K562 (cell line): ENCODE measurements at regions not wholly inside any gene's neighbourhood (a gene's known extent, or its start where the extent isn't known, plus 50 kb on each side); places are given as distances from the start of the nearest gene placed in this dataset.

Source experiments
- ATAC-seq: fragments of 200-7000 bp; cut with Tn5 transposase; 3 replicates; pipeline ENCODE4 v1.9.1; 2020; ENCODE audit warnings: moderate library complexity
- BruUV-seq: library from RNA; stranded (reverse); fragments of 400-500 nt; replicated peaks from 2 replicates; lab custom pipeline; 2021; lab: Mats Ljungman, UMichigan
- CTCF ChIA-PET: fragments of 300-600 bp; formaldehyde crosslinking; extraction: SDS; loops from one replicate; lab custom pipeline; 2021; ENCODE audit warnings: low intra/inter-chr PET ratio; lab: Yijun Ruan, JAX
- POLR2A ChIA-PET: fragments of 300-600, 350-650 bp; sonication (Branson Sonifier 250); formaldehyde crosslinking; extraction: SDS; loops from one replicate; lab custom pipeline; 2021; ENCODE audit warnings: antibody characterized with exemption, inconsistent platforms; lab: Yijun Ruan, JAX
- DNase-seq, 4 experiments: peaks; one replicate each; pipeline versions ENCODE4 v3.0.0 to v3.0.0-alpha.2; 2011 to 2018; ENCODE audit warnings: low spot score in 3 of 4, mixed read lengths in 3 of 4; ENCODE audit errors: extremely low read depth in 1 of 4
- FAIRE-seq: peaks from 2 replicates; lab custom pipeline; 2011; peaks lifted over from hg19 to GRCh38; lab: Jason Lieb, UNC
- H2AFZ ChIP-seq: 2 replicates; pipeline ENCODE4 v1.6.0; 2011; ENCODE audit warnings: low read depth, low read length, control low read depth, inconsistent platforms
- H3K27ac ChIP-seq: fragments of 200-600 bp; 3 replicates; pipeline ENCODE4 v1.8.0; 2011; ENCODE audit warnings: low read depth, mild to moderate bottlenecking, control low read depth, inconsistent platforms, low read length, moderate library complexity, mixed read lengths; ENCODE audit errors: extremely low read depth
- H3K27me3 ChIP-seq, 2 experiments: fragments of 300-600 bp in 1 of 2; 2 replicates in 1 of 2; 3 replicates in 1 of 2; pipeline versions ENCODE4 v1.6.0 to v1.8.0; 2011; ENCODE audit warnings: inconsistent platforms in 2 of 2, low read length in 2 of 2, mild to moderate bottlenecking in 1 of 2, mixed read lengths in 1 of 2, moderate library complexity in 1 of 2; ENCODE audit not compliant: control insufficient read depth in 2 of 2, insufficient read depth in 2 of 2
- H3K36me3 ChIP-seq: fragments of 300-600 bp; 3 replicates; pipeline ENCODE4 v1.8.0; 2011; ENCODE audit warnings: mild to moderate bottlenecking, low read length, inconsistent platforms; ENCODE audit not compliant: control insufficient read depth, insufficient read depth
- H3K4me1 ChIP-seq, 2 experiments: fragments of 200-600 bp in 1 of 2; replicated peaks in 1 of 2; 2 replicates in 1 of 2; 3 replicates in 1 of 2; pipeline versions ENCODE4 v1.5.1 to v1.8.0; 2011; ENCODE audit warnings: inconsistent platforms in 2 of 2, low read length in 2 of 2, mild to moderate bottlenecking in 1 of 2, mixed read lengths in 1 of 2, moderate library complexity in 1 of 2; ENCODE audit not compliant: control insufficient read depth in 2 of 2, insufficient read depth in 2 of 2
- H3K4me2 ChIP-seq: 2 replicates; pipeline ENCODE4 v1.6.1; 2011; ENCODE audit warnings: low read length, control low read depth, inconsistent platforms, mixed read lengths; ENCODE audit not compliant: insufficient read depth
- H3K4me3 ChIP-seq: fragments of 200-600 bp; sonication (generic), shearing (Covaris generic); 2 replicates; pipeline ENCODE4 v1.5.1; 2016; ENCODE audit warnings: control low read depth, inconsistent platforms
- H3K79me2 ChIP-seq: fragments of 200-600 bp; 3 replicates; pipeline ENCODE4 v1.8.0; 2011; ENCODE audit warnings: low read length, inconsistent platforms; ENCODE audit not compliant: control insufficient read depth, insufficient read depth
- H3K9ac ChIP-seq, 2 experiments: 2 replicates each; pipeline versions ENCODE4 v1.6.0 to v1.6.1; 2011; ENCODE audit warnings: low read depth in 2 of 2, low read length in 2 of 2, control low read depth in 1 of 2, inconsistent platforms in 1 of 2, mild to moderate bottlenecking in 1 of 2, mixed read lengths in 1 of 2; ENCODE audit not compliant: insufficient read depth in 1 of 2
- H3K9me1 ChIP-seq: one replicate; pipeline ENCODE4 v1.6.0; 2011; ENCODE audit warnings: inconsistent platforms, mild to moderate bottlenecking, low read length, moderate library complexity; ENCODE audit not compliant: control insufficient read depth, insufficient read depth
- H3K9me3 ChIP-seq: replicated peaks from 2 replicates; pipeline ENCODE4 v1.5.1; 2011; ENCODE audit warnings: low read depth, low read length, inconsistent platforms; ENCODE audit not compliant: control insufficient read depth, insufficient read depth
- H4K20me1 ChIP-seq: replicated peaks from 2 replicates; pipeline ENCODE4 v1.6.1; 2011; ENCODE audit warnings: low read length, inconsistent platforms, mixed read lengths; ENCODE audit not compliant: control insufficient read depth, insufficient read depth
- ATF1 ChIP-seq, 2 experiments: fragments of 450-650 bp in 1 of 2; IDR thresholded peaks; 2 replicates each; pipeline ENCODE4 v1.6.1; 2016; ENCODE audit warnings: missing compliant biosample characterization in 1 of 2, missing genetic modification characterization in 1 of 2
- COPS2 ChIP-seq: fragments of 450-650 bp; conservative IDR thresholded peaks from 2 replicates; pipeline ENCODE4 v1.6.1; 2016; ENCODE audit warnings: mild to moderate bottlenecking, moderate library complexity
- ESRRA ChIP-seq: fragments of 450-650 bp; IDR thresholded peaks from 2 replicates; pipeline ENCODE4 v1.6.1; 2014; ENCODE audit warnings: low read depth, mild to moderate bottlenecking, moderate library complexity, borderline replicate concordance
- ESRRB ChIP-seq: fragments of 250-450 bp; sonication (Bioruptor Pico); IDR thresholded peaks from 2 replicates; pipeline ENCODE4 v1.5.0; 2020; ENCODE audit warnings: mild to moderate bottlenecking, moderate library complexity, borderline replicate concordance
- HIVEP1 ChIP-seq: fragments of 250-450 bp; sonication (Bioruptor Pico); IDR thresholded peaks from 2 replicates; pipeline ENCODE4 v1.4.0; 2020; ENCODE audit warnings: mild to moderate bottlenecking
- HNRNPL ChIP-seq: fragments of 200-400 bp; formaldehyde crosslinking; IDR thresholded peaks from 2 replicates; pipeline ENCODE4 v1.6.1; 2017; ENCODE audit warnings: low read depth, mild to moderate bottlenecking, low read length
- MAZ ChIP-seq, 2 experiments: fragments of 450-650 bp in 1 of 2; sonication (generic) in 1 of 2; formaldehyde crosslinking; IDR thresholded peaks in 1 of 2; conservative IDR thresholded peaks in 1 of 2; 2 replicates each; pipeline versions ENCODE4 v1.4.0 to v1.5.0; 2020; ENCODE audit warnings: mild to moderate bottlenecking in 1 of 2, missing genetic modification reagents in 1 of 2
- PPARD ChIP-seq: fragments of 250-450 bp; sonication (Bioruptor Pico); IDR thresholded peaks from 2 replicates; pipeline ENCODE4 v1.8.0; 2022; ENCODE audit warnings: inconsistent platforms, mild to moderate bottlenecking, moderate library complexity
- SMARCA5 ChIP-seq: fragments of 450-650 bp; IDR thresholded peaks from 2 replicates; pipeline ENCODE4 v1.6.1; 2016
- SRSF9 ChIP-seq: fragments of 200-400 bp; formaldehyde crosslinking; IDR thresholded peaks from 2 replicates; pipeline ENCODE4 v1.6.1; 2017; ENCODE audit warnings: low read depth, low read length, borderline replicate concordance
- TAF15 ChIP-seq: fragments of 200-400 bp; formaldehyde crosslinking; IDR thresholded peaks from 2 replicates; pipeline ENCODE4 v1.6.1; 2017; ENCODE audit warnings: mild to moderate bottlenecking, low read depth, low read length, moderate library complexity
- ZKSCAN8 ChIP-seq: fragments of 200-800 bp; sonication (Bioruptor generic); IDR thresholded peaks from 2 replicates; pipeline ENCODE4 v1.6.1; 2016; ENCODE audit warnings: missing genetic modification characterization, missing compliant biosample characterization
- ZNF23 ChIP-seq: fragments of 250-450 bp; sonication (Bioruptor Pico); IDR thresholded peaks from 2 replicates; pipeline ENCODE4 v1.4.0; 2020; ENCODE audit warnings: mild to moderate bottlenecking
- ZNF316 ChIP-seq: fragments of 450-650 bp; IDR thresholded peaks from 2 replicates; pipeline ENCODE4 v1.6.1; 2016
- ZNF584 ChIP-seq: fragments of 200-800 bp; sonication (Bioruptor generic); IDR thresholded peaks from 2 replicates; pipeline ENCODE4 v1.6.1; 2016; ENCODE audit warnings: low read depth, mild to moderate bottlenecking, missing genetic modification characterization, missing compliant biosample characterization
- in situ Hi-C: fragments of 300-500 bp; cut with MboI; formaldehyde crosslinking; loops from 4 replicates; pipeline ENCODE4 v1.15.0; 2018; ENCODE audit warnings: inconsistent platforms, mixed read lengths
- intact Hi-C: fragments of 100-400 bp; cut with micrococcal nuclease; formaldehyde crosslinking; loops from 2 replicates; pipeline ENCODE4 v1.14.2; 2022

- FAIRE-seq (no peak), ATAC-seq (no peak), DNase-seq (no peak)
- BruUV-seq: no TSS peak
- no peaks in the 10 kb centered on the region for H3K79me2 ChIP-seq
- no peak overlapping the region for H3K4me2 ChIP-seq
- no peaks in the 10 kb centered on the region for H4K20me1 ChIP-seq
- no peak overlapping the region for H3K9ac ChIP-seq
- CTCF ChIA-PET: no interaction called here
- H3K36me3 ChIP-seq: no peaks in the 10 kb centered on the region
- no peaks in the 10 kb centered on the region for H3K4me1 ChIP-seq
- TF ChIP-seq PPARD (no peak), ZNF584 (CRISPR knock-in tag) (no peak), SMARCA5 (no peak), HNRNPL (no peak), ESRRB (no peak), ZNF316 (no peak), COPS2 (no peak), ZKSCAN8 (CRISPR knock-in tag) (no peak), TAF15 (no peak), ATF1 (CRISPR knock-in tag; IDR thresholded peaks at IDR 0.05) (no peak), ATF1 (tag; IDR thresholded peaks at IDR 0.05) (no peak), ESRRA (no peak), MAZ (CRISPR knock-in tag; conservative IDR thresholded peaks at IDR 0.05 in 1 of 2, IDR thresholded peaks at IDR 0.05 in 1 of 2) (no peak), SRSF9 (no peak), HIVEP1 (CRISPR knock-in tag) (no peak), ZNF23 (CRISPR knock-in tag) (no peak)
- H3K27ac ChIP-seq: no peak overlapping the region
- in situ Hi-C loops (no loop called here), intact Hi-C loops (no loop called here)
- H3K9me3 ChIP-seq: no peaks in the 10 kb centered on the region
- POLR2A ChIA-PET: no interaction called here
- no peaks in the 10 kb centered on the region for H3K9me1 ChIP-seq
- no peaks in the 10 kb centered on the region for H3K27me3 ChIP-seq
- H3K4me3 ChIP-seq: no peak overlapping the region
- H2AFZ ChIP-seq: no peak overlapping the region
Measured at GRCh38 chr1:222399197-222399596, 148.7 kb downstream of the HHIPL2 start.
